ENCODE measurements at regions not wholly inside any gene's neighbourhood (a gene's known extent, or its start where the extent isn't known, plus 50 kb on each side); places are given as distances from the start of the nearest gene placed in this dataset.

DNA sequence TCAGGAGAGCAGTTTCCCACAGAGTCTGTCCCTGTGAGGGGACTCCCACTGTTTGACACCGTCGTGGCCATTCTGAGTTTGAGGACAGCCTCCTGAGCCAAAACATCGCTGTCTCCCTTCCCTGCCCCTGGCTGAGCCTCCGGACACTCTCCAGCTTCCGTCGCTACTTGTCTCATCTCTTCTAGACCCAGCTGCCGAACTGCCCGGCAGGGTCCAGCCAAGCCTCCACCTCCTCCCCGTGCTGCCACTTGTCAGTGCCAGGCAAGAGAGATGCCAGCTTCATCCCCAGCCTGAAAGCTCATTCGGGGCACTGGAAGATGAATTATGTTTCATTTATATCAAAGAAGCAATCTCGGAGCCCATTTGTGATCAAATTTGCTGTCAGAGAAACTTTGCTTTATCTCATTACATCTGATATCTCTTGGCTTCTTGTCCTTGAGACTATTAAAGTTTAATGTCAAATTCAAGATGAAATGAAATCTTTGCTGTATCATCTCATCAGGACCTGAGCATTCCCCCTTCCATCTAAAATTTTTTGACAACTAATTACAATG lies 283.9 kb downstream of the BUD13 start:
- Histone ChIP-seq H3F3A (ENCODE audit: low read depth) (no peaks in the 10 kb centered on the region), H3K79me2 (ENCODE audit: low read depth) (no peaks in the 10 kb centered on the region), H3K4me2 (no peak overlapping the region), H3K27ac (no peak overlapping the region), H3K4me3 (no peak overlapping the region), H3K27me3 (peaks cover 21% of the 10 kb centered on the region), H4K20me1 (ENCODE audit: low read depth) (no peaks in the 10 kb centered on the region), H3K36me3 (no peaks in the 10 kb centered on the region), H2AFZ (replicated peaks) (no peak overlapping the region), H3K4me1 (no peaks in the 10 kb centered on the region), H3K9me3 (ENCODE audit: low read depth) (no peaks in the 10 kb centered on the region), H3K9ac (no peak overlapping the region)
- H3K4me1 Mint-ChIP-seq: peaks cover 7% of the 10 kb centered on the region
- no peak overlapping the region for H3K27ac Mint-ChIP-seq
- H3K27me3 Mint-ChIP-seq (ENCODE audit: insufficient read depth, low read depth): peaks cover 8% of the 10 kb centered on the region
- no peak for DNase-seq (ENCODE audit: low spot score)
- H3K9me3 Mint-ChIP-seq: no peaks in the 10 kb centered on the region
- no peaks in the 10 kb centered on the region for H3K36me3 Mint-ChIP-seq
- no peak overlapping the region for H3K4me3 Mint-ChIP-seq
- no peak for TF ChIP-seq EZH2phosphoT487 (IDR thresholded peaks at IDR 0.05)
- TF ChIP-seq EZH2 (IDR thresholded peaks at IDR 0.05): no peak
- TF ChIP-seq CTCF (IDR thresholded peaks at IDR 0.05): no peak

- H2AFZ ChIP-seq (replicated peaks): no peak overlapping the region
- H3K4me3 ChIP-seq: no peak overlapping the region
- Mint-ChIP-seq H3K9me3 (no peaks in the 10 kb centered on the region), H3K4me1 (peaks cover 17% of the 10 kb centered on the region), H3K4me3 (no peak overlapping the region), H3K27ac (no peak overlapping the region), H3K36me3 (no peaks in the 10 kb centered on the region), H3K27me3 (ENCODE audit: insufficient read depth, low read depth) (peaks cover 11% of the 10 kb centered on the region)
- TF ChIP-seq EZH2 (IDR thresholded peaks at IDR 0.05) (no peak), CTCF (IDR thresholded peaks at IDR 0.05) (no peak), EZH2phosphoT487 (IDR thresholded peaks at IDR 0.05) (no peak)
- H3K4me2 ChIP-seq: no peak overlapping the region
- peaks cover 21% of the 10 kb centered on the region for H3K27me3 ChIP-seq
- DNase-seq (ENCODE audit: low spot score): no peak
- no peaks in the 10 kb centered on the region for H3F3A ChIP-seq (ENCODE audit: low read depth)
- H3K4me1 ChIP-seq: no peaks in the 10 kb centered on the region
- no peaks in the 10 kb centered on the region for H3K36me3 ChIP-seq
- no peaks in the 10 kb centered on the region for H4K20me1 ChIP-seq (ENCODE audit: low read depth)
- no peak overlapping the region for H3K27ac ChIP-seq
- H3K9me3 ChIP-seq (ENCODE audit: low read depth): no peaks in the 10 kb centered on the region
- H3K79me2 ChIP-seq (ENCODE audit: low read depth): no peaks in the 10 kb centered on the region
- H3K9ac ChIP-seq: no peak overlapping the region
Measured at GRCh38 chr11:116485425-116485824, 287.4 kb downstream of the BUD13 start.

GRCh38 chr11:116482716-116483115 lies 290.1 kb downstream of the BUD13 start:
- Histone ChIP-seq H3K9me3 (ENCODE audit: low read depth) (no peaks in the 10 kb centered on the region), H3K36me3 (no peaks in the 10 kb centered on the region), H3K27me3 (peaks cover 1% of the 10 kb centered on the region), H3K79me2 (ENCODE audit: low read depth) (no peaks in the 10 kb centered on the region), H3K4me1 (no peaks in the 10 kb centered on the region), H3K27ac (no peak overlapping the region), H4K20me1 (ENCODE audit: low read depth) (no peaks in the 10 kb centered on the region), H2AFZ (replicated peaks) (no peak overlapping the region), H3K9ac (no peak overlapping the region), H3F3A (ENCODE audit: low read depth) (no peaks in the 10 kb centered on the region), H3K4me3 (no peak overlapping the region), H3K4me2 (no peak overlapping the region)
- no peaks in the 10 kb centered on the region for H3K9me3 Mint-ChIP-seq
- TF ChIP-seq EZH2phosphoT487 (IDR thresholded peaks at IDR 0.05): no peak
- TF ChIP-seq CTCF (IDR thresholded peaks at IDR 0.05): no peak
- no peak for TF ChIP-seq EZH2 (IDR thresholded peaks at IDR 0.05)
- peaks cover 15% of the 10 kb centered on the region for H3K4me1 Mint-ChIP-seq
- peaks cover 7% of the 10 kb centered on the region for H3K27me3 Mint-ChIP-seq (ENCODE audit: insufficient read depth, low read depth)
- H3K4me3 Mint-ChIP-seq: no peak overlapping the region
- no peak overlapping the region for H3K27ac Mint-ChIP-seq
- H3K36me3 Mint-ChIP-seq: no peaks in the 10 kb centered on the region
- DNase-seq (ENCODE audit: low spot score): no peak
